Smooth muscle cell (in vitro differentiated cells): ENCODE measurements at regions not wholly inside any gene's neighbourhood (a gene's known extent, or its start where the extent isn't known, plus 50 kb on each side); places are given as distances from the start of the nearest gene placed in this dataset.
"Not testable (repeated sequence)": the region's sequence is repeated elsewhere in the genome, so short reads cannot be mapped to it uniquely, and the experiment has no call there.

Source experiments
- DNase-seq: peaks from one replicate; lab custom pipeline; 2025; ENCODE audit not compliant: unreplicated experiment; lab: John Stamatoyannopoulos, UW
- H2AFZ ChIP-seq: fragments of 200-600 bp; sonication (generic); 2 replicates; pipeline ENCODE4 v1.6.0; 2016; ENCODE audit warnings: antibody characterized with exemption, low read depth, mild to moderate bottlenecking
- H3F3A ChIP-seq: fragments of 200-600 bp; sonication (generic); 2 replicates; pipeline ENCODE4 v1.6.0; 2017; ENCODE audit warnings: antibody characterized with exemption, low read depth
- H3K27ac ChIP-seq: fragments of 200-600 bp; sonication (generic); 2 replicates; pipeline ENCODE4 v1.5.1; 2016; ENCODE audit warnings: low read depth, mild to moderate bottlenecking
- H3K27me3 ChIP-seq: fragments of 200-600 bp; sonication (generic); 2 replicates; pipeline ENCODE4 v1.6.1; 2016; ENCODE audit warnings: low read depth, mild to moderate bottlenecking
- H3K36me3 ChIP-seq: fragments of 200-600 bp; sonication (generic); 2 replicates; pipeline ENCODE4 v1.5.1; 2016; ENCODE audit warnings: low read depth
- H3K4me1 ChIP-seq: fragments of 200-600 bp; sonication (generic); 2 replicates; pipeline ENCODE4 v1.5.1; 2016; ENCODE audit warnings: low read depth
- H3K4me2 ChIP-seq: fragments of 200-600 bp; sonication (generic); 2 replicates; pipeline ENCODE4 v1.6.0; 2016; ENCODE audit warnings: mild to moderate bottlenecking
- H3K4me3 ChIP-seq: fragments of 200-600 bp; sonication (generic); 2 replicates; pipeline ENCODE4 v1.5.1; 2016; ENCODE audit warnings: mild to moderate bottlenecking
- H3K79me2 ChIP-seq: fragments of 200-600 bp; sonication (generic); 2 replicates; pipeline ENCODE4 v1.6.0; 2016; ENCODE audit warnings: low read depth, mild to moderate bottlenecking
- H3K9ac ChIP-seq: fragments of 200-600 bp; sonication (generic); 2 replicates; pipeline ENCODE4 v1.6.0; 2016; ENCODE audit warnings: low read depth
- H3K9me3 ChIP-seq: fragments of 200-600 bp; sonication (generic); replicated peaks from 2 replicates; pipeline ENCODE4 v1.5.1; 2016; ENCODE audit warnings: low read depth
- H4K20me1 ChIP-seq: fragments of 200-600 bp; sonication (generic); 2 replicates; pipeline ENCODE4 v1.6.0; 2016; ENCODE audit warnings: low read depth
- CTCF ChIP-seq: fragments of 200-600 bp; sonication (generic); IDR thresholded peaks from 2 replicates; pipeline ENCODE4 v1.5.1; 2017; ENCODE audit warnings: borderline replicate concordance, mild to moderate bottlenecking, antibody characterized with exemption; ENCODE audit not compliant: insufficient read depth, poor library complexity, severe bottlenecking
- WGBS: methylation state at CpG from one replicate; pipeline ENCODE4 v1.1.7; 2016; ENCODE audit warnings: low lambda C conversion rate; 5-methylcytosine and 5-hydroxymethylcytosine counted together

DNA sequence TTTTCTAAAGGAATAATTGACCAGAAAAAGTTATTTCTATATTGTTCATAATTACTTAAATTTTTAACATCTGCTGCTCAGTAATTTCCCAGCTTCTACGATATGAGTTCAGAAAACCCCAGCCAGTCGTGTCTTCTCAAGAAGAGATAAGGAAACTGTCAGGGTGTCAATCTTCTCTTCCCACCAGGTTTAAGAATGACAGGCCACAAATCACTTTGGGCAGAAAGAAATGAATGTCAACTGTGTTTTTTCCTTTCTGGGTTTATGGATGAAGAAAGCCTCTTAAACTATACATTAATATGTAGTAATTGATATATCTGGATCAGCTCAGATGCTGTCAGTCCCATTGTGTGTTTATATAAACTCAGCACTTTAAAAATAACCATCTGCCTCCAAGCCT is 453.2 kb upstream of the NUDT12 start:
- Histone ChIP-seq H3K4me2 (no peak overlapping the region), H2AFZ (no peak overlapping the region), H4K20me1 (no peaks in the 10 kb centered on the region), H3F3A (no peaks in the 10 kb centered on the region), H3K4me1 (no peaks in the 10 kb centered on the region), H3K9ac (no peak overlapping the region), H3K79me2 (no peaks in the 10 kb centered on the region), H3K27ac (no peak overlapping the region), H3K9me3 (no peaks in the 10 kb centered on the region), H3K4me3 (no peak overlapping the region), H3K27me3 (no peaks in the 10 kb centered on the region), H3K36me3 (no peaks in the 10 kb centered on the region)
- TF ChIP-seq CTCF, result no peak
- WGBS, result 71% methylated on average over 2 of the region's 2 CpGs
- DNase-seq, result no peak

GRCh38 chr5:104002783-104003182 is 440.2 kb upstream of the NUDT12 start:
- not testable (repeated sequence) for H3K27me3 ChIP-seq, H3K36me3 ChIP-seq, H3K4me3 ChIP-seq, H3K79me2 ChIP-seq, H4K20me1 ChIP-seq, H3K4me2 ChIP-seq, H2AFZ ChIP-seq, H3K9me3 ChIP-seq, H3K4me1 ChIP-seq, DNase-seq, H3K9ac ChIP-seq, H3K27ac ChIP-seq, H3F3A ChIP-seq
- 93% methylated on average over 4 of the region's 4 CpGs for WGBS

GRCh38 chr5:104001136-104001535 is 438.5 kb upstream of the NUDT12 start:
- H3K27me3 ChIP-seq, result no peaks in the 10 kb centered on the region
- no peak overlapping the region for H2AFZ ChIP-seq
- H3K4me1 ChIP-seq, result no peaks in the 10 kb centered on the region
- no peak for TF ChIP-seq CTCF
- no peaks in the 10 kb centered on the region for H3K9me3 ChIP-seq
- H4K20me1 ChIP-seq, result no peaks in the 10 kb centered on the region
- WGBS, result 88% methylated on average over 2 of the region's 2 CpGs
- H3K36me3 ChIP-seq, result no peaks in the 10 kb centered on the region
- H3K4me2 ChIP-seq, result no peak overlapping the region
- H3K27ac ChIP-seq, result no peak overlapping the region
- DNase-seq, result no peak
- H3K9ac ChIP-seq, result no peak overlapping the region
- H3K4me3 ChIP-seq, result no peak overlapping the region
- H3K79me2 ChIP-seq, result no peaks in the 10 kb centered on the region
- H3F3A ChIP-seq, result no peaks in the 10 kb centered on the region

DNA sequence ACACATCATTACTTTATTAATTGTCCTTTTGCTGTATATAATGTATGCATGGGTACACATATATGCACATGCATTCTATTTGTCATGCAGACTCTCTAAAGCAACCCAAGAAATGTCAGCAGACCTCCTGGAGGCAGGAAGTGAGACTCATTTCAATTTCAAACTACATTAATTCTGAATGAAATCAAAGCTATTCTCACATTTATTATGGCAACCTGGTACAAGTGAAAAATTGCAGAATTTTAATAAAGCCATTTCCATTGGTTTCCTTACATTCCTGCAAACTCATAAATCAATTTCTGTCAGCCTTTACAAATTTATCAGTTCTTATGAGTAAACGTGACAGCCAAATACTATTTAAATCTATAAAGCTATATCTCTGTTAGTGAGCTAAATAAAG is 430.4 kb upstream of the NUDT12 start:
- Histone ChIP-seq H4K20me1 (no peaks in the 10 kb centered on the region), H3K9ac (no peak overlapping the region), H2AFZ (no peak overlapping the region), H3K4me3 (no peak overlapping the region), H3K79me2 (no peaks in the 10 kb centered on the region), H3K4me1 (no peaks in the 10 kb centered on the region), H3K27me3 (no peaks in the 10 kb centered on the region), H3K36me3 (no peaks in the 10 kb centered on the region), H3K4me2 (no peak overlapping the region), H3K9me3 (no peaks in the 10 kb centered on the region), H3K27ac (no peak overlapping the region), H3F3A (no peaks in the 10 kb centered on the region)
- TF ChIP-seq CTCF, result no peak
- 50% methylated on average over 1 of the region's 1 CpG for WGBS
- DNase-seq, result no peak
